Upper lobe of right lung (tissue), 1 donor: ENCODE measurements at regions not wholly inside any gene's neighbourhood (a gene's known extent, or its start where the extent isn't known, plus 50 kb on each side); places are given as distances from the start of the nearest gene placed in this dataset.
A peak's percentile ranks its signal among the peaks of the same experiment; 100 is the strongest.

ENCODE experiments used
- ATAC-seq: fragments of 200-7000 bp; cut with Tn5 transposase; one replicate; pipeline ENCODE4 v1.9.1; 2020; ENCODE audit warnings: mild to moderate bottlenecking, moderate library complexity
- DNase-seq: peaks from one replicate; pipeline ENCODE4 v3.0.0-alpha.2; 2020
- H3K27ac ChIP-seq: fragments of 200-600 bp; one replicate; pipeline ENCODE4 v1.8.0; 2022
- H3K27me3 ChIP-seq: fragments of 200-600 bp; one replicate; pipeline ENCODE4 v1.8.0; 2022; ENCODE audit warnings: mild to moderate bottlenecking
- H3K36me3 ChIP-seq: fragments of 200-600 bp; one replicate; pipeline ENCODE4 v1.8.0; 2022
- H3K4me1 ChIP-seq: fragments of 200-600 bp; one replicate; pipeline ENCODE4 v1.8.0; 2022
- H3K4me3 ChIP-seq: fragments of 200-600 bp; one replicate; pipeline ENCODE4 v1.8.0; 2022; ENCODE audit warnings: mild to moderate bottlenecking
- H3K9me3 ChIP-seq: fragments of 200-600 bp; one replicate; pipeline ENCODE4 v1.8.0; 2022
- intact Hi-C: fragments of 100-400 bp; cut with DNase I; formaldehyde crosslinking; loops from one replicate; pipeline ENCODE4 v1.11.0; 2022
- TF ChIP-seq, protein P1 (sequence below): fragments of 200-600 bp; IDR thresholded peaks from one replicate; pipeline ENCODE4 v1.8.0; 2022; ENCODE audit warnings: antibody characterized with exemption
- donor health status: DM: no; HTN: yes; CAD: no; lungs with severe emphysema.

DNA sequence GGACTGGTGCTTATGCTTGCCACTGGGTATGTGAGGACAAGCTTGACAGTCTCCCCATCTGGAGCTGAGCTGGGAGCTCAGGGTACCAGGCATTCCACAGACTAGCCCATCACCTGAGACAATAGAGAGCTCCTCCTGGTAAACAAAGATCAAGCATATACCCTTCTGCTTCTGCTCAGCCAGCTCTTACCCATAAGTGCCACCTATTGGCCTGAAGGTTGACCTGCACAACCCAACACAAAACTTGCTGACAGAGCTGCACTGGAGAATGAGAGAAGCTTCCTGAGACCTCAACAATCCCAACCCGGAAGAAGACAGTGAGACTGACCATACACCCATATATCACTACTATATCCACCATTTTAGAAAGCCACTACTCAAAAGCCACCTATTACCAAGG lies 1049.2 kb upstream of the INTU start:
- no peaks in the 10 kb centered on the region for H3K9me3 ChIP-seq
- no peak overlapping the region for H3K4me3 ChIP-seq
- intact Hi-C loops: no loop called here
- no peaks in the 10 kb centered on the region for H3K27me3 ChIP-seq
- no peak overlapping the region for H3K27ac ChIP-seq
- DNase-seq (no peak), ATAC-seq (peak; percentile 33)
- H3K4me1 ChIP-seq: no peaks in the 10 kb centered on the region
- no peaks in the 10 kb centered on the region for H3K36me3 ChIP-seq
- TF ChIP-seq, protein P1, sequence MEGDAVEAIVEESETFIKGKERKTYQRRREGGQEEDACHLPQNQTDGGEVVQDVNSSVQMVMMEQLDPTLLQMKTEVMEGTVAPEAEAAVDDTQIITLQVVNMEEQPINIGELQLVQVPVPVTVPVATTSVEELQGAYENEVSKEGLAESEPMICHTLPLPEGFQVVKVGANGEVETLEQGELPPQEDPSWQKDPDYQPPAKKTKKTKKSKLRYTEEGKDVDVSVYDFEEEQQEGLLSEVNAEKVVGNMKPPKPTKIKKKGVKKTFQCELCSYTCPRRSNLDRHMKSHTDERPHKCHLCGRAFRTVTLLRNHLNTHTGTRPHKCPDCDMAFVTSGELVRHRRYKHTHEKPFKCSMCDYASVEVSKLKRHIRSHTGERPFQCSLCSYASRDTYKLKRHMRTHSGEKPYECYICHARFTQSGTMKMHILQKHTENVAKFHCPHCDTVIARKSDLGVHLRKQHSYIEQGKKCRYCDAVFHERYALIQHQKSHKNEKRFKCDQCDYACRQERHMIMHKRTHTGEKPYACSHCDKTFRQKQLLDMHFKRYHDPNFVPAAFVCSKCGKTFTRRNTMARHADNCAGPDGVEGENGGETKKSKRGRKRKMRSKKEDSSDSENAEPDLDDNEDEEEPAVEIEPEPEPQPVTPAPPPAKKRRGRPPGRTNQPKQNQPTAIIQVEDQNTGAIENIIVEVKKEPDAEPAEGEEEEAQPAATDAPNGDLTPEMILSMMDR: no peak

DNA sequence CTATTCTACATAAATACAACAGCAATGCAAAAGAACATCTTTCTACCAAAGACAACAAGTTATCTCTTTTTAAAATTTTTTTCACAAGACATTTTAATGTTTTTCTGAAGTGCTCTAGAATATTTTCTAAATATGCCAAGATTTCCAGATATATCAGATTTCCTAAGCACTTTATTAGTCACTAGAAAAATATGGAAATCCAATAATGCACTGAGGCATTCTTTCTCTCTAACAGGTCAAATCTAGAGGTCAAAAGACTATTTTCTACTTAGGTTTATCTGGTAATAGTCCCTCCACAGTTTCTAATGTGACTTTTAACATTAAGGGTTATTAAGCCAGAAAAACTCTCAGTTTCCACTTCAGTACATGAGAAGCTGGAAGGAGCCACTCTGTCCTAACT lies 1041.2 kb upstream of the INTU start:
- intact Hi-C loops: no loop called here
- Histone ChIP-seq H3K27me3 (no peaks in the 10 kb centered on the region), H3K4me3 (no peak overlapping the region), H3K4me1 (no peaks in the 10 kb centered on the region), H3K27ac (no peak overlapping the region), H3K9me3 (no peaks in the 10 kb centered on the region), H3K36me3 (no peaks in the 10 kb centered on the region)
- ATAC-seq (no peak), DNase-seq (no peak)
- TF ChIP-seq, protein P1: no peak

DNA sequence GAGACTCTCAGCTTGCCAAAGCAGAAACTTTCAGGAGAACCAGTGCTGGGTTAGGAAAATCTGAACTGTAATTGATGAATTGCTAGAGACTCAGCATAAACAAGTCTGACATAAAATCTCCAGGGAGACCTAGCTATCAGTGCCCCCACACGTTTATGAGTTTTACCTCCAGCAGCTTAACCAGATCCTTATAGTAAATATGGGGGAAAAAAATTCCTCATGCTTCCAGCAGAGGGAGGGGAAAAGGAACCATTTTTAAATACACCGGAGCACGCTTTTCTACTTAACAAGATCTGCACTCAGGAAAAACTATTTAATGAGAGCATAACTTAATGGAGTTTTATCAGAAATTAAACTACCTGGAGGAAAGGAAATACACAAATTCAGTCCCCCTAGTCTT lies 1040.7 kb upstream of the INTU start:
- H3K9me3 ChIP-seq: no peaks in the 10 kb centered on the region
- H3K4me3 ChIP-seq: no peak overlapping the region
- H3K4me1 ChIP-seq: no peaks in the 10 kb centered on the region
- TF ChIP-seq, protein P1: peak; percentile 39
- no peak for DNase-seq
- ATAC-seq: no peak
- intact Hi-C loops: no loop called here
- H3K36me3 ChIP-seq: no peaks in the 10 kb centered on the region
- no peak overlapping the region for H3K27ac ChIP-seq
- no peaks in the 10 kb centered on the region for H3K27me3 ChIP-seq

DNA sequence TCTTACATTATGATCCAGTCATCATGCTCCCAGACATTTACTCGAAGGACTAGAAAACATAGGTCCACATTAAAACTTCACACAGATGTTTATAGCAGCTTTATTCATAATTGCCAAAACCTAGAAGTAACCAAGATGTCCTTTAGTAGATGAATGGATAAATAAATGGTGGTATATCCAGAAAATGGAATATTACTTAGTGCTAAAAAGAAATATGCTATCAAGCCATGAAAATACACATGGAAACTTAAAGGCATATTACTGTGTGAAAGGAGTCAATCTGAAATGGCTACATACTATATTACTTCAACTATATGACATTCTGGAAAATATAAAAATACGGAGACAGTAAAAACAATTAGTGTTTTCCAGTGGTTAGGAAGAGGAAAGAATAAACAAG lies 1039.1 kb upstream of the INTU start:
- Histone ChIP-seq H3K27ac (no peak overlapping the region), H3K9me3 (no peaks in the 10 kb centered on the region), H3K4me1 (no peaks in the 10 kb centered on the region), H3K27me3 (no peaks in the 10 kb centered on the region), H3K4me3 (no peak overlapping the region), H3K36me3 (no peaks in the 10 kb centered on the region)
- intact Hi-C loops: no loop called here
- no peak for ATAC-seq
- TF ChIP-seq, protein P1: no peak
- DNase-seq: no peak

DNA sequence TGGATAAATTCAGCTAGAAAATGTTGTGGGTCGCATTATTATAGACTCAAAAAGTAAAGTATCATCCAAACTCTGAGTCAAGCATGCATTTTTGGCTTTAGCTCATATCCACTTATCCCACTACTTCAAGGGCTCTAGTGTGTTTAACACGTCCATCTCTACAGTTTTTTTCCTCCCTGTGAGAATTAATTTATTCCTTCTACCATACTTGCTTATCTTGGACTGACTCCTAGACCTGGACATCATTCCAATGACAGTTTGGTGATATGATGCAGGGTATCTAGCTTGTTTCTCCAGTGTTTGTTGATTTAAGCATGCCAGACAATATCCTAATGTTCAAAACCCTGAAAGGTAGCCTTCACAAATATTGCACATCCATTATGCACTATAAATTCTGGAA lies 1037.1 kb upstream of the INTU start:
- Histone ChIP-seq H3K27me3 (no peaks in the 10 kb centered on the region), H3K4me3 (no peak overlapping the region), H3K4me1 (no peaks in the 10 kb centered on the region), H3K36me3 (no peaks in the 10 kb centered on the region), H3K9me3 (no peaks in the 10 kb centered on the region), H3K27ac (no peak overlapping the region)
- TF ChIP-seq, protein P1: no peak
- no peak for ATAC-seq
- no peak for DNase-seq
- intact Hi-C loops: no loop called here

DNA sequence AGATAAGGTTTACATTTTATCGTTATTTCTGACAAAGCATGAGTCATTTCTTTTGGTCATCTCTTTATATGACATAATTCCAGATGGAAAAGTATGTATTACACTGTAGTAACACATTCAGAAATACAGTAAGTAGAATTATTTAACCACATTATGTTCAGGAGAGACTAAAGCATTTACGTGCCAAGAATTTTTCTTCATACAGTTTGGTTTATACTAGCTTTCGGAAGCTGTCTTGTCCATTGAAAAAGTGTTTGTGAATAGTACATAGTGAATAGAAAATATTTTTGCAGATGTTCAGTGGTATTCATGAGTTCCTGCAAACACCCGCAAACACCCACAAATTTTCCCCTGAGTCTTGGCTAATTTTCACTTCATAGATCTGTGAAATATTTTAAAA lies 1033.0 kb upstream of the INTU start:
- Histone ChIP-seq H3K27me3 (no peaks in the 10 kb centered on the region), H3K4me1 (no peaks in the 10 kb centered on the region), H3K27ac (no peak overlapping the region), H3K36me3 (no peaks in the 10 kb centered on the region), H3K4me3 (no peak overlapping the region), H3K9me3 (no peaks in the 10 kb centered on the region)
- intact Hi-C loops: no loop called here
- DNase-seq (no peak), ATAC-seq (no peak)
- TF ChIP-seq, protein P1: no peak
